GM06990 (cell line): ENCODE measurements at regions not wholly inside any gene's neighbourhood (a gene's known extent, or its start where the extent isn't known, plus 50 kb on each side); places are given as distances from the start of the nearest gene placed in this dataset.

Experiments
- DNase-seq: peaks from one replicate; pipeline ENCODE4 v3.0.0-alpha.2; 2011; ENCODE audit not compliant: insufficient read length; ENCODE audit errors: extremely low read depth
- H3K27me3 ChIP-seq: replicated peaks from 2 replicates; pipeline ENCODE4 v1.6.0; 2011; ENCODE audit warnings: low read length; ENCODE audit not compliant: control insufficient read depth, insufficient read depth
- H3K36me3 ChIP-seq: 2 replicates; pipeline ENCODE4 v1.5.1; 2011; ENCODE audit warnings: low read length; ENCODE audit not compliant: control insufficient read depth, insufficient read depth
- H3K4me3 ChIP-seq: replicated peaks from 2 replicates; pipeline ENCODE4 v1.5.1; 2011; ENCODE audit warnings: low read depth, mild to moderate bottlenecking, control low read depth, low read length
- TF ChIP-seq, protein P1 (sequence below): IDR thresholded peaks from 2 replicates; pipeline ENCODE4 v1.5.1; 2011; ENCODE audit warnings: low read length, control low read depth, mild to moderate bottlenecking, inconsistent platforms; ENCODE audit not compliant: insufficient read depth, poor library complexity, severe bottlenecking

DNA sequence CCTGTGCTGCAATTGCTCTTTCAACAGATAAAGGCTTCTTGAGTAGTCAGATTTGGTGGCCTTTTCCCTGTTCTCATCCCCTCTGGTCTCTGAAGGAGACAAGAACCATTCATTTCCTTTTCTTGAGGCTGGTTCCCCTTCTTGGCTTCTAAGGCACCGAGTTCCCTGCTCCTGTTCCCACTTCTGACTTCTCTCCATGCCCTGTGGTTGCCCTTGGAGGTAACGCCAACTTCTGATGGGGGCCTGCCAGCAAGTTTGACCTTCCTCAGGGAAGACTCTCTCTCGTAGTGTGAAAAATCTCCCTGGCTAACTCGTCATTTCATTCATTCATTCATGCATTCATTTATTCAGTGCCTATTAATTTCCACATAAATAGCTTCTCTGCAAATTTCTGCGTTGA is 302.4 kb upstream of the SOX11 start:
- no peaks in the 10 kb centered on the region for H3K36me3 ChIP-seq
- no peaks in the 10 kb centered on the region for H3K27me3 ChIP-seq
- no peak overlapping the region for H3K4me3 ChIP-seq
- DNase-seq: no peak
- TF ChIP-seq, protein P1, sequence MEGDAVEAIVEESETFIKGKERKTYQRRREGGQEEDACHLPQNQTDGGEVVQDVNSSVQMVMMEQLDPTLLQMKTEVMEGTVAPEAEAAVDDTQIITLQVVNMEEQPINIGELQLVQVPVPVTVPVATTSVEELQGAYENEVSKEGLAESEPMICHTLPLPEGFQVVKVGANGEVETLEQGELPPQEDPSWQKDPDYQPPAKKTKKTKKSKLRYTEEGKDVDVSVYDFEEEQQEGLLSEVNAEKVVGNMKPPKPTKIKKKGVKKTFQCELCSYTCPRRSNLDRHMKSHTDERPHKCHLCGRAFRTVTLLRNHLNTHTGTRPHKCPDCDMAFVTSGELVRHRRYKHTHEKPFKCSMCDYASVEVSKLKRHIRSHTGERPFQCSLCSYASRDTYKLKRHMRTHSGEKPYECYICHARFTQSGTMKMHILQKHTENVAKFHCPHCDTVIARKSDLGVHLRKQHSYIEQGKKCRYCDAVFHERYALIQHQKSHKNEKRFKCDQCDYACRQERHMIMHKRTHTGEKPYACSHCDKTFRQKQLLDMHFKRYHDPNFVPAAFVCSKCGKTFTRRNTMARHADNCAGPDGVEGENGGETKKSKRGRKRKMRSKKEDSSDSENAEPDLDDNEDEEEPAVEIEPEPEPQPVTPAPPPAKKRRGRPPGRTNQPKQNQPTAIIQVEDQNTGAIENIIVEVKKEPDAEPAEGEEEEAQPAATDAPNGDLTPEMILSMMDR: no peak

DNA sequence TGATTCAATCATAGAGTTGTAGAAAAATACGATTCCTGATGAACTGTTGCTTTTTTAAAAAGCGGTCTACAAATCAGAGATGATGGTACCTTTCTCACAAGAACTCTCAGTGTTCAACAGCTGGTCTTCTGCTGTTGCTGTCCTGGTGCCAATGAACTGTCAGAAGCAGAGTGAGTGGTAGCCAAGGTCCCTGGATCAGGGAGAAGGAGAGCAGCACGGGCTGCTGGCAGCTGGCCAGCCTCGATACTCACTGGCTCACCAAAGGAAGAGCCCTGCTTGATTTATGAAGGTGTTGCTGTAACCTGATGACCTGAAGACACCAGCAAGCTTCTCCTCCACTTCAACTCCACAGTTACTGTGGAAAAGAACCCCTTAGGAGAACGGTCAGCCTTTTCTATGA is 300.8 kb upstream of the SOX11 start:
- DNase-seq: no peak
- H3K4me3 ChIP-seq: no peak overlapping the region
- no peaks in the 10 kb centered on the region for H3K36me3 ChIP-seq
- TF ChIP-seq, protein P1: no peak
- H3K27me3 ChIP-seq: no peaks in the 10 kb centered on the region

DNA sequence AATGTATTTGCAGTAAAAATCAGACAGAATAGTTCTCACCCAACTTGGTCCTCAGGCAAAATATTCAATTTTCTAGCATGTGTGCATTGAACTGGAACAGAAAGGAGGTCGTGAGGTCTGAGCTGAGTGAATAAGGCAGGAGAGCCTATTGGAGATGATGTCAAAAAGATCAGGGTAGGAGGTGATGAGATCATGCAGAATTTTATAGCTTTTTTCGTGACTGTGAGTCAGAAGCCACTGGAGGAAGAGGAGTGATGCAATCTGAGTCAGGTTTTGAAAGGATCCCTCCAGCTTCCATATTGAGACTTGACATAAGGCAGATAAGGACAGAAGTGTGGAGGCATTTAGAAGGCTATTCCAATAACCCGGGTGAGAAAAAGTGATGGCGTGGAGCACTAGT is 299.5 kb upstream of the SOX11 start:
- Histone ChIP-seq H3K27me3 (no peaks in the 10 kb centered on the region), H3K36me3 (no peaks in the 10 kb centered on the region), H3K4me3 (no peak overlapping the region)
- TF ChIP-seq, protein P1: no peak
- DNase-seq: no peak

DNA sequence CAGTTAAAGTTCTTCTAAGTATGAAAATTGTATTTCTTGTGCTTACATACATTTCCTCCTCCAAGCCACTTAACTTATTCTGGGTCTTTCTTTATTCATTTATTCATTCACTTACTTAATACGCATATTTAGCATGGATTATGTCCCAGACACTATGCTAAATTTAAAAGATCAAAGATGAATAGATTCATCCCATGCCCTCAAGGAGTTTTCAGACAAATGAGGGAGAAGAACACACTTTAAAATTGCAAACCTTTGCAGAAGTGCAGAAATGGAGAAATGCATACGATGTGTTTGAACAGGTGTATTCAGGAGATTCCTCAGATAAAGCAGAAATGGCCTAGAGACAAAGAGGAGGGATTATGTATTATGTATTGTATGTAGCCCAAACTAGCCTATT is 298.7 kb upstream of the SOX11 start:
- H3K4me3 ChIP-seq: no peak overlapping the region
- TF ChIP-seq, protein P1: no peak
- no peaks in the 10 kb centered on the region for H3K36me3 ChIP-seq
- H3K27me3 ChIP-seq: no peaks in the 10 kb centered on the region
- DNase-seq: no peak

GRCh38 chr2:5394223-5394622 is 298.0 kb upstream of the SOX11 start:
- H3K36me3 ChIP-seq: no peaks in the 10 kb centered on the region
- DNase-seq: no peak
- H3K4me3 ChIP-seq: no peak overlapping the region
- H3K27me3 ChIP-seq: no peaks in the 10 kb centered on the region
- TF ChIP-seq, protein P1: no peak

DNA sequence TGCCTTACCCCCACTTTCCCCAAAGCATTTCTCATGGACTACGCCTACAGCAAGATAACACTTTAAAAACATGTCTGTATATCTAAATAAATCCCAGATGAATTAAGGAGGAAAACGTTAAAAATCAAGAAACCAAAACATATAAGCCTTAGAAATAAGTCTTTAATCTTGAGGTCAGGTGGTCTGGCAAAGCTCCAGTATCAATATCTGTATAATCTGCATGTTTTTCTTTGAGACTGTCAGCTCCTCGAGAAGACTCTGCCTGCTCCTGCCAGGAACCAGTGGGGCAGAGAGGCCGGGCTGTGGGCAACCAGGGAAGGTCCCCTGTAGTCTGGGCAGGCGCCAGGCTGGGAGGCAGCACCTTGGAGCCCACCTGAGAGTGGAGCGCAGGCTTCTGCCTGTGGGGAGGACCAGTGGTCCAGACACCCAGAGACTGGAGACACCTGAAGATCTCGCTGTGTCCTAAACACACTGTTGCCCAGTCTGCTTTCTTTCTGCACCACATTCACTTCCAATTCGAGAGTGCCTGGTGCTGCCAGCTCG is 291.0 kb upstream of the SOX11 start:
- H3K27me3 ChIP-seq: no peaks in the 10 kb centered on the region
- TF ChIP-seq, protein P1: no peak
- H3K36me3 ChIP-seq: no peaks in the 10 kb centered on the region
- no peak overlapping the region for H3K4me3 ChIP-seq
- no peak for DNase-seq
